H54 (cell line): ENCODE measurements at regions not wholly inside any gene's neighbourhood (a gene's known extent, or its start where the extent isn't known, plus 50 kb on each side); places are given as distances from the start of the nearest gene placed in this dataset.

Experiments used
- DNase-seq: peaks from one replicate; pipeline ENCODE4 v3.0.0; 2011; ENCODE audit warnings: low spot score, mixed read lengths; ENCODE audit not compliant: insufficient read length
- FAIRE-seq: peaks from 3 replicates; lab custom pipeline; 2011; peaks lifted over from hg19 to GRCh38; lab: Jason Lieb, UNC
- POLR2A ChIP-seq: IDR thresholded peaks from 2 replicates; pipeline ENCODE4 v1.6.1; 2011; ENCODE audit warnings: low read depth, mild to moderate bottlenecking, low read length

- no peak for DNase-seq
- no peak for TF ChIP-seq POLR2A
- FAIRE-seq: no peak
Measured at GRCh38 chr4:175339100-175339707, 421.0 kb downstream of the ADAM29 start.

- DNase-seq: no peak
- TF ChIP-seq POLR2A: no peak
- no peak for FAIRE-seq
Measured at GRCh38 chr4:175341203-175341755, 423.1 kb downstream of the ADAM29 start.

GRCh38 chr4:175346376-175346775 lies 428.2 kb downstream of the ADAM29 start:
- no peak for FAIRE-seq
- no peak for DNase-seq
- no peak for TF ChIP-seq POLR2A

- FAIRE-seq: no peak
- no peak for TF ChIP-seq POLR2A
- DNase-seq: no peak
Measured at GRCh38 chr4:175350246-175350645, 432.1 kb downstream of the ADAM29 start.

- no peak for TF ChIP-seq POLR2A
- FAIRE-seq: no peak
- DNase-seq: no peak
Measured at GRCh38 chr4:175351473-175351872, 433.3 kb downstream of the ADAM29 start.

- FAIRE-seq (no peak), DNase-seq (no peak)
- TF ChIP-seq POLR2A: no peak
Measured at GRCh38 chr4:175369087-175369486, 443.0 kb downstream of the GPM6A start.

GRCh38 chr4:175371091-175371490 lies 441.0 kb downstream of the GPM6A start:
- no peak for FAIRE-seq
- no peak for DNase-seq
- no peak for TF ChIP-seq POLR2A

- DNase-seq: no peak
- FAIRE-seq: no peak
- TF ChIP-seq POLR2A: no peak
Measured at GRCh38 chr4:175373031-175373430, 439.0 kb downstream of the GPM6A start.

- DNase-seq: no peak
- no peak for FAIRE-seq
- no peak for TF ChIP-seq POLR2A
Measured at GRCh38 chr4:175374459-175374858, 437.6 kb downstream of the GPM6A start.

GRCh38 chr4:175376287-175376977 lies 435.6 kb downstream of the GPM6A start:
- FAIRE-seq: no peak
- no peak for DNase-seq
- no peak for TF ChIP-seq POLR2A

- no peak for DNase-seq
Measured at GRCh38 chr4:175377203-175377602, 434.9 kb downstream of the GPM6A start.

GRCh38 chr4:175378372-175378771 lies 433.7 kb downstream of the GPM6A start:
- no peak for FAIRE-seq
- DNase-seq: no peak
- TF ChIP-seq POLR2A: no peak

More at GRCh38 chr4:175377203-175377602, 434.9 kb downstream of the GPM6A start:
- TF ChIP-seq POLR2A: no peak
- FAIRE-seq: no peak

- TF ChIP-seq POLR2A: no peak
- DNase-seq (no peak), FAIRE-seq (no peak)
Measured at GRCh38 chr4:175380841-175381240, 431.2 kb downstream of the GPM6A start.

GRCh38 chr4:175385797-175386196 lies 426.3 kb downstream of the GPM6A start:
- FAIRE-seq: no peak

More at GRCh38 chr4:175385797-175386196, 426.3 kb downstream of the GPM6A start:
- no peak for TF ChIP-seq POLR2A
- DNase-seq: no peak
